ENCODE measurements at regions not wholly inside any gene's neighbourhood (a gene's known extent, or its start where the extent isn't known, plus 50 kb on each side); places are given as distances from the start of the nearest gene placed in this dataset.

- no peak for TF ChIP-seq POLR2A (IDR thresholded peaks at IDR 0.05)
- TF ChIP-seq, protein P1, sequence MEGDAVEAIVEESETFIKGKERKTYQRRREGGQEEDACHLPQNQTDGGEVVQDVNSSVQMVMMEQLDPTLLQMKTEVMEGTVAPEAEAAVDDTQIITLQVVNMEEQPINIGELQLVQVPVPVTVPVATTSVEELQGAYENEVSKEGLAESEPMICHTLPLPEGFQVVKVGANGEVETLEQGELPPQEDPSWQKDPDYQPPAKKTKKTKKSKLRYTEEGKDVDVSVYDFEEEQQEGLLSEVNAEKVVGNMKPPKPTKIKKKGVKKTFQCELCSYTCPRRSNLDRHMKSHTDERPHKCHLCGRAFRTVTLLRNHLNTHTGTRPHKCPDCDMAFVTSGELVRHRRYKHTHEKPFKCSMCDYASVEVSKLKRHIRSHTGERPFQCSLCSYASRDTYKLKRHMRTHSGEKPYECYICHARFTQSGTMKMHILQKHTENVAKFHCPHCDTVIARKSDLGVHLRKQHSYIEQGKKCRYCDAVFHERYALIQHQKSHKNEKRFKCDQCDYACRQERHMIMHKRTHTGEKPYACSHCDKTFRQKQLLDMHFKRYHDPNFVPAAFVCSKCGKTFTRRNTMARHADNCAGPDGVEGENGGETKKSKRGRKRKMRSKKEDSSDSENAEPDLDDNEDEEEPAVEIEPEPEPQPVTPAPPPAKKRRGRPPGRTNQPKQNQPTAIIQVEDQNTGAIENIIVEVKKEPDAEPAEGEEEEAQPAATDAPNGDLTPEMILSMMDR (IDR thresholded peaks at IDR 0.05) = no peak
These were observed 391.0 kb upstream of the CADM2 start for GRCh38 chr3:84567796-84568195.

Data from uterus (tissue), 2 donors.